ENCODE measurements at regions not wholly inside any gene's neighbourhood (a gene's known extent, or its start where the extent isn't known, plus 50 kb on each side); places are given as distances from the start of the nearest gene placed in this dataset.

GRCh38 chr3:191813245-191813644, 352.3 kb downstream of the PYDC2 start:
- Histone ChIP-seq H4K8ac (ENCODE audit: low read depth, low read length) (no peak overlapping the region), H3K23ac (ENCODE audit: low read depth, low read length, poor library complexity) (no peak overlapping the region), H3K4me2 (ENCODE audit: insufficient read depth, low read length, poor library complexity, severe bottlenecking) (no peak overlapping the region), H2AFZ (ENCODE audit: low read length) (no peak overlapping the region), H2BK5ac (ENCODE audit: low read length) (no peak overlapping the region), H3K4me3 (ENCODE audit: low read length in 2 of 2) (no peak overlapping the region), H2AK5ac (ENCODE audit: low read depth, low read length) (no peak overlapping the region), H3K27me3 (ENCODE audit: control insufficient read depth in 3 of 3, insufficient read depth in 3 of 3, low read depth in 1 of 3, low read length in 3 of 3) (no peaks in the 10 kb centered on the region), H3K27ac (replicated peaks; ENCODE audit: low read length) (no peak overlapping the region), H2BK120ac (ENCODE audit: low read depth, low read length) (no peak overlapping the region), H4K91ac (ENCODE audit: low read depth, low read length, poor library complexity) (no peak overlapping the region), H3K79me1 (ENCODE audit: low read depth, low read length) (no peaks in the 10 kb centered on the region), H3K18ac (ENCODE audit: low read length) (no peak overlapping the region), H3K14ac (ENCODE audit: low read length) (no peak overlapping the region), H3K9me3 (replicated peaks in 1 of 2; ENCODE audit: control insufficient read depth in 2 of 2, insufficient read depth in 1 of 2, low read depth in 1 of 2, low read length in 2 of 2) (no peaks in the 10 kb centered on the region), H3K36me3 (replicated peaks in 1 of 2; ENCODE audit: control insufficient read depth in 2 of 2, insufficient read depth in 2 of 2, low read length in 2 of 2) (no peaks in the 10 kb centered on the region), H3K4me1 (ENCODE audit: control insufficient read depth in 2 of 2, insufficient read depth in 1 of 2, low read depth in 1 of 2, low read length in 2 of 2) (no peaks in the 10 kb centered on the region), H2BK12ac (ENCODE audit: low read length) (no peak overlapping the region), H2BK15ac (ENCODE audit: low read length) (no peak overlapping the region), H3K4ac (ENCODE audit: low read length) (no peak overlapping the region), H3K9ac (ENCODE audit: low read depth, low read length, poor library complexity) (no peak overlapping the region)
- DNase-seq (ENCODE audit: low spot score) = no peak

- H2BK12ac ChIP-seq (ENCODE audit: low read length) = no peak overlapping the region
- H4K8ac ChIP-seq (ENCODE audit: low read depth, low read length) = no peak overlapping the region
- no peak overlapping the region for H3K4me3 ChIP-seq (ENCODE audit: low read length in 2 of 2)
- H3K36me3 ChIP-seq (replicated peaks in 1 of 2; ENCODE audit: control insufficient read depth in 2 of 2, insufficient read depth in 2 of 2, low read length in 2 of 2) = no peaks in the 10 kb centered on the region
- no peak for DNase-seq (ENCODE audit: low spot score)
- peak overlapping the region; percentile 22 for H2AFZ ChIP-seq (ENCODE audit: low read length)
- no peak overlapping the region for H2BK15ac ChIP-seq (ENCODE audit: low read length)
- H3K27me3 ChIP-seq (ENCODE audit: control insufficient read depth in 3 of 3, insufficient read depth in 3 of 3, low read depth in 1 of 3, low read length in 3 of 3) = no peaks in the 10 kb centered on the region
- H3K9ac ChIP-seq (ENCODE audit: low read depth, low read length, poor library complexity) = no peak overlapping the region
- no peaks in the 10 kb centered on the region for H3K9me3 ChIP-seq (replicated peaks in 1 of 2; ENCODE audit: control insufficient read depth in 2 of 2, insufficient read depth in 1 of 2, low read depth in 1 of 2, low read length in 2 of 2)
- H2BK5ac ChIP-seq (ENCODE audit: low read length) = no peak overlapping the region
- H3K4me1 ChIP-seq (ENCODE audit: control insufficient read depth in 2 of 2, insufficient read depth in 1 of 2, low read depth in 1 of 2, low read length in 2 of 2) = peaks cover 3 to 6% of the 10 kb centered on the region in 2 donors
- no peak overlapping the region for H3K27ac ChIP-seq (replicated peaks; ENCODE audit: low read length)
- no peak overlapping the region for H3K4ac ChIP-seq (ENCODE audit: low read length)
- no peak overlapping the region for H3K4me2 ChIP-seq (ENCODE audit: insufficient read depth, low read length, poor library complexity, severe bottlenecking)
- no peak overlapping the region for H2AK5ac ChIP-seq (ENCODE audit: low read depth, low read length)
- H2BK120ac ChIP-seq (ENCODE audit: low read depth, low read length) = no peak overlapping the region
- no peak overlapping the region for H3K23ac ChIP-seq (ENCODE audit: low read depth, low read length, poor library complexity)
- no peaks in the 10 kb centered on the region for H3K79me1 ChIP-seq (ENCODE audit: low read depth, low read length)
- no peak overlapping the region for H3K14ac ChIP-seq (ENCODE audit: low read length)
- H4K91ac ChIP-seq (ENCODE audit: low read depth, low read length, poor library complexity) = no peak overlapping the region
- H3K18ac ChIP-seq (ENCODE audit: low read length) = no peak overlapping the region
Observed at GRCh38 chr3:191848818-191849217, 387.9 kb downstream of the PYDC2 start.

DNA sequence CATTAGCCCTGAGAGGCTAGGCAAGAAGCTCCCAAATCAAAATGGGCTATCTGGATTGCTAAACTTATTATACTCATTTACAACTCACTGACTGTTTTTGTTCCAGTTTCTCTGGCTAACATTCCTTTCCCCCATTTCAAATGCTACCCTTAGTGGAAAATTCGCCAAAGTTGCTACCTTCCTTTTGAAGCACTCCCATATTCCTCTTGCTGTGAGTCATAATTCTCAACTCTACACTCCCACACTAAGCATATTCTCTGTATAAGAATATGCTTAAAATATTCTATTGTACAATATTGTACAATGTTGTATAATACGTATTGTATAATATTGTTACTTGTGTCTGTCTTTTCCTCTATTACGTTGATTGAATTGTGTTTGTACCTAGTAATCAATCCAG, 398.6 kb downstream of the PYDC2 start:
- no peak overlapping the region for H3K4me2 ChIP-seq (ENCODE audit: insufficient read depth, low read length, poor library complexity, severe bottlenecking)
- H2AFZ ChIP-seq (ENCODE audit: low read length) = no peak overlapping the region
- no peaks in the 10 kb centered on the region for H3K36me3 ChIP-seq (replicated peaks in 1 of 2; ENCODE audit: control insufficient read depth in 2 of 2, insufficient read depth in 2 of 2, low read length in 2 of 2)
- no peak overlapping the region for H3K14ac ChIP-seq (ENCODE audit: low read length)
- H3K79me1 ChIP-seq (ENCODE audit: low read depth, low read length) = no peaks in the 10 kb centered on the region
- WGBS, 2 donors (ENCODE audit: extremely low coverage in 2 of 2, insufficient read length in 2 of 2, insufficient replicate concordance in 1 of 2) = no CpG with 5 or more reads among the region's 3 CpGs
- H2BK5ac ChIP-seq (ENCODE audit: low read length) = no peak overlapping the region
- H3K9me3 ChIP-seq (replicated peaks in 1 of 2; ENCODE audit: control insufficient read depth in 2 of 2, insufficient read depth in 1 of 2, low read depth in 1 of 2, low read length in 2 of 2) = peaks cover 0 to 8% of the 10 kb centered on the region in 2 donors
- H3K4me1 ChIP-seq (ENCODE audit: control insufficient read depth in 2 of 2, insufficient read depth in 1 of 2, low read depth in 1 of 2, low read length in 2 of 2) = no peaks in the 10 kb centered on the region
- no peak overlapping the region for H2BK12ac ChIP-seq (ENCODE audit: low read length)
- H4K8ac ChIP-seq (ENCODE audit: low read depth, low read length) = no peak overlapping the region
- H2BK120ac ChIP-seq (ENCODE audit: low read depth, low read length) = no peak overlapping the region
- no peak overlapping the region for H3K4me3 ChIP-seq (ENCODE audit: low read length in 2 of 2)
- no peak overlapping the region for H2BK15ac ChIP-seq (ENCODE audit: low read length)
- no peak overlapping the region for H4K91ac ChIP-seq (ENCODE audit: low read depth, low read length, poor library complexity)
- no peak overlapping the region for H3K18ac ChIP-seq (ENCODE audit: low read length)
- no peak for DNase-seq (ENCODE audit: low spot score)
- no peak overlapping the region for H3K23ac ChIP-seq (ENCODE audit: low read depth, low read length, poor library complexity)
- no peak overlapping the region for H2AK5ac ChIP-seq (ENCODE audit: low read depth, low read length)
- no peak overlapping the region for H3K9ac ChIP-seq (ENCODE audit: low read depth, low read length, poor library complexity)
- H3K4ac ChIP-seq (ENCODE audit: low read length) = no peak overlapping the region
- H3K27me3 ChIP-seq (ENCODE audit: control insufficient read depth in 3 of 3, insufficient read depth in 3 of 3, low read depth in 1 of 3, low read length in 3 of 3) = no peaks in the 10 kb centered on the region
- H3K27ac ChIP-seq (replicated peaks; ENCODE audit: low read length) = no peak overlapping the region

DNA sequence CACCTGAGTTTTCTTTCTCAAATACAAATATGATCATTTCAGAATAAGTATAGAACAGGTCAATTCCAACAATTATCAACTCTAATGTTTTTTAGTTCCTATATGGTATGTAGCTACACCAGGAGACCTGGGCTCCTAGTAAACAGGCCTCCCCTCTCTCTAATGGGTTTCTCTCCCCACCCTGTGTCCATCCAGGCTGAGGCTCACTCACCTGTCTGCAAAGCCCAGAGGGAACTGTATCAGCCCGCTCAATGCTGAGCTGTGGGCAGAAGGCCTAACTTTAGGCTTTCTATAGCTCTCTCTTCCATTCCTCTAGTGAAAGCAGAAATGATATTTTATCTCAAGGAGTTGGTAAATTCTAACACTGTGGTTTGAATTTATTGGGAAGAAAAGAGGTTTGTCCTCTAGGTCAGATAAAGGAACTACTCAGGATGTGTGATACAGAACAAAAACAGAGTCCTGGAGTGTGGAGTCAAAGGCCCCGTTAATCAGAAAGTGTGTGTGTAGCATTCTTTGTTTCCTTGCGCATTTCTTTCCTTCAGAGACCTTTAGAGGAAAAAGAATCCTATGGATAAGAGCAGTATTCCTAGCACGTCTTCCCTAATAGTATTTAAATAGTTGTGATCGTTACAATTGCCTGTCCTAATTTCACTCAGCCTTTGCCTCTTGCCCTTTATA, 408.9 kb downstream of the PYDC2 start:
- Histone ChIP-seq H3K14ac (ENCODE audit: low read length) (no peak overlapping the region), H2BK15ac (ENCODE audit: low read length) (no peak overlapping the region), H3K9ac (ENCODE audit: low read depth, low read length, poor library complexity) (no peak overlapping the region), H3K27ac (replicated peaks; ENCODE audit: low read length) (peak overlapping the region; percentile 63), H3K79me1 (ENCODE audit: low read depth, low read length) (no peaks in the 10 kb centered on the region), H4K8ac (ENCODE audit: low read depth, low read length) (no peak overlapping the region), H3K4me1 (ENCODE audit: control insufficient read depth in 2 of 2, insufficient read depth in 1 of 2, low read depth in 1 of 2, low read length in 2 of 2) (peaks cover 2 to 3% of the 10 kb centered on the region in 2 donors), H3K27me3 (ENCODE audit: control insufficient read depth in 3 of 3, insufficient read depth in 3 of 3, low read depth in 1 of 3, low read length in 3 of 3) (no peaks in the 10 kb centered on the region), H3K18ac (ENCODE audit: low read length) (no peak overlapping the region), H2BK120ac (ENCODE audit: low read depth, low read length) (no peak overlapping the region), H3K4ac (ENCODE audit: low read length) (no peak overlapping the region), H2AFZ (ENCODE audit: low read length) (peak overlapping the region; percentile 86), H3K36me3 (replicated peaks in 1 of 2; ENCODE audit: control insufficient read depth in 2 of 2, insufficient read depth in 2 of 2, low read length in 2 of 2) (no peaks in the 10 kb centered on the region), H3K4me3 (ENCODE audit: low read length in 2 of 2) (no peak overlapping the region), H4K91ac (ENCODE audit: low read depth, low read length, poor library complexity) (no peak overlapping the region), H3K23ac (ENCODE audit: low read depth, low read length, poor library complexity) (no peak overlapping the region), H2BK5ac (ENCODE audit: low read length) (no peak overlapping the region), H2AK5ac (ENCODE audit: low read depth, low read length) (no peak overlapping the region), H3K4me2 (ENCODE audit: insufficient read depth, low read length, poor library complexity, severe bottlenecking) (no peak overlapping the region), H2BK12ac (ENCODE audit: low read length) (no peak overlapping the region), H3K9me3 (replicated peaks in 1 of 2; ENCODE audit: control insufficient read depth in 2 of 2, insufficient read depth in 1 of 2, low read depth in 1 of 2, low read length in 2 of 2) (no peaks in the 10 kb centered on the region)
- WGBS, 2 donors (ENCODE audit: extremely low coverage in 2 of 2, insufficient read length in 2 of 2, insufficient replicate concordance in 1 of 2) = no CpG with 5 or more reads among the region's 5 CpGs
- no peak for DNase-seq (ENCODE audit: low spot score)

Measured in neuronal stem cell (in vitro differentiated cells).